Smooth muscle cell (in vitro differentiated cells): ENCODE measurements at regions not wholly inside any gene's neighbourhood (a gene's known extent, or its start where the extent isn't known, plus 50 kb on each side); places are given as distances from the start of the nearest gene placed in this dataset.

Source experiments
- DNase-seq: peaks from one replicate; lab custom pipeline; 2025; ENCODE audit not compliant: unreplicated experiment; lab: John Stamatoyannopoulos, UW
- H2AFZ ChIP-seq: fragments of 200-600 bp; sonication (generic); 2 replicates; pipeline ENCODE4 v1.6.0; 2016; ENCODE audit warnings: antibody characterized with exemption, low read depth, mild to moderate bottlenecking
- H3F3A ChIP-seq: fragments of 200-600 bp; sonication (generic); 2 replicates; pipeline ENCODE4 v1.6.0; 2017; ENCODE audit warnings: antibody characterized with exemption, low read depth
- H3K27ac ChIP-seq: fragments of 200-600 bp; sonication (generic); 2 replicates; pipeline ENCODE4 v1.5.1; 2016; ENCODE audit warnings: low read depth, mild to moderate bottlenecking
- H3K27me3 ChIP-seq: fragments of 200-600 bp; sonication (generic); 2 replicates; pipeline ENCODE4 v1.6.1; 2016; ENCODE audit warnings: low read depth, mild to moderate bottlenecking
- H3K36me3 ChIP-seq: fragments of 200-600 bp; sonication (generic); 2 replicates; pipeline ENCODE4 v1.5.1; 2016; ENCODE audit warnings: low read depth
- H3K4me1 ChIP-seq: fragments of 200-600 bp; sonication (generic); 2 replicates; pipeline ENCODE4 v1.5.1; 2016; ENCODE audit warnings: low read depth
- H3K4me2 ChIP-seq: fragments of 200-600 bp; sonication (generic); 2 replicates; pipeline ENCODE4 v1.6.0; 2016; ENCODE audit warnings: mild to moderate bottlenecking
- H3K4me3 ChIP-seq: fragments of 200-600 bp; sonication (generic); 2 replicates; pipeline ENCODE4 v1.5.1; 2016; ENCODE audit warnings: mild to moderate bottlenecking
- H3K79me2 ChIP-seq: fragments of 200-600 bp; sonication (generic); 2 replicates; pipeline ENCODE4 v1.6.0; 2016; ENCODE audit warnings: low read depth, mild to moderate bottlenecking
- H3K9ac ChIP-seq: fragments of 200-600 bp; sonication (generic); 2 replicates; pipeline ENCODE4 v1.6.0; 2016; ENCODE audit warnings: low read depth
- H3K9me3 ChIP-seq: fragments of 200-600 bp; sonication (generic); replicated peaks from 2 replicates; pipeline ENCODE4 v1.5.1; 2016; ENCODE audit warnings: low read depth
- H4K20me1 ChIP-seq: fragments of 200-600 bp; sonication (generic); 2 replicates; pipeline ENCODE4 v1.6.0; 2016; ENCODE audit warnings: low read depth
- WGBS: methylation state at CpG from one replicate; pipeline ENCODE4 v1.1.7; 2016; ENCODE audit warnings: low lambda C conversion rate; 5-methylcytosine and 5-hydroxymethylcytosine counted together
- TF ChIP-seq, protein P1 (sequence below): fragments of 200-600 bp; sonication (generic); IDR thresholded peaks from 2 replicates; pipeline ENCODE4 v1.5.1; 2017; ENCODE audit warnings: borderline replicate concordance, mild to moderate bottlenecking, antibody characterized with exemption; ENCODE audit not compliant: insufficient read depth, poor library complexity, severe bottlenecking

GRCh38 chr2:37779139-37779538, 107.7 kb upstream of the CDC42EP3 start:
- Histone ChIP-seq H3K36me3 (no peaks in the 10 kb centered on the region), H4K20me1 (no peaks in the 10 kb centered on the region), H3K79me2 (no peaks in the 10 kb centered on the region), H3K4me3 (no peak overlapping the region), H2AFZ (no peak overlapping the region), H3K9ac (no peak overlapping the region), H3F3A (peaks cover 53% of the 10 kb centered on the region), H3K27me3 (no peaks in the 10 kb centered on the region), H3K4me2 (peak overlapping the region; percentile 58), H3K4me1 (peaks cover 40% of the 10 kb centered on the region), H3K9me3 (no peaks in the 10 kb centered on the region), H3K27ac (peak overlapping the region; percentile 56)
- WGBS, result 6% methylated on average over 5 of the region's 5 CpGs
- DNase-seq, result no peak
- TF ChIP-seq, protein P1, sequence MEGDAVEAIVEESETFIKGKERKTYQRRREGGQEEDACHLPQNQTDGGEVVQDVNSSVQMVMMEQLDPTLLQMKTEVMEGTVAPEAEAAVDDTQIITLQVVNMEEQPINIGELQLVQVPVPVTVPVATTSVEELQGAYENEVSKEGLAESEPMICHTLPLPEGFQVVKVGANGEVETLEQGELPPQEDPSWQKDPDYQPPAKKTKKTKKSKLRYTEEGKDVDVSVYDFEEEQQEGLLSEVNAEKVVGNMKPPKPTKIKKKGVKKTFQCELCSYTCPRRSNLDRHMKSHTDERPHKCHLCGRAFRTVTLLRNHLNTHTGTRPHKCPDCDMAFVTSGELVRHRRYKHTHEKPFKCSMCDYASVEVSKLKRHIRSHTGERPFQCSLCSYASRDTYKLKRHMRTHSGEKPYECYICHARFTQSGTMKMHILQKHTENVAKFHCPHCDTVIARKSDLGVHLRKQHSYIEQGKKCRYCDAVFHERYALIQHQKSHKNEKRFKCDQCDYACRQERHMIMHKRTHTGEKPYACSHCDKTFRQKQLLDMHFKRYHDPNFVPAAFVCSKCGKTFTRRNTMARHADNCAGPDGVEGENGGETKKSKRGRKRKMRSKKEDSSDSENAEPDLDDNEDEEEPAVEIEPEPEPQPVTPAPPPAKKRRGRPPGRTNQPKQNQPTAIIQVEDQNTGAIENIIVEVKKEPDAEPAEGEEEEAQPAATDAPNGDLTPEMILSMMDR, result no peak

GRCh38 chr2:37779611-37780386, 108.4 kb upstream of the CDC42EP3 start:
- WGBS, result 95% methylated on average over 2 of the region's 2 CpGs
- H3K79me2 ChIP-seq, result no peaks in the 10 kb centered on the region
- peaks cover 46% of the 10 kb centered on the region for H3F3A ChIP-seq
- H3K36me3 ChIP-seq, result no peaks in the 10 kb centered on the region
- DNase-seq, result no peak
- TF ChIP-seq, protein P1, result no peak
- no peak overlapping the region for H3K9ac ChIP-seq
- H4K20me1 ChIP-seq, result no peaks in the 10 kb centered on the region
- H3K4me3 ChIP-seq, result no peak overlapping the region
- no peak overlapping the region for H2AFZ ChIP-seq
- peak overlapping the region; percentile 58 for H3K4me2 ChIP-seq
- peaks cover 40% of the 10 kb centered on the region for H3K4me1 ChIP-seq
- H3K27me3 ChIP-seq, result no peaks in the 10 kb centered on the region
- no peaks in the 10 kb centered on the region for H3K9me3 ChIP-seq
- peak overlapping the region; percentile 56 for H3K27ac ChIP-seq

DNA sequence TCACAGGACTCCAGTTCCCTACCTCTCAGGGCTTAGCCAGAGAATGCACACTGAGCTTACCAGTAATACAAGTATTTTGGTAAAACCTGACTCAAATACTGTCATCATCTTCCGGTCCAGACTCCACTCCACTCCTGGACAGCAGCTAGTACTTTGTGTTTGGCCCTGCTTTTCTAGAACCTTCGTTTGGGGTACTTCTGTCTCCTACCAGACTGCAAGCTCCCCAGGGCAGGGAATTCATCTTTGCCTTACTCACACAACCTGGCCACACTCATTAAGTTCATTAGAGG, 108.9 kb upstream of the CDC42EP3 start:
- Histone ChIP-seq H3K4me2 (peak overlapping the region; percentile 61), H3K9ac (no peak overlapping the region), H3K27ac (peak overlapping the region; percentile 56), H3F3A (peaks cover 41% of the 10 kb centered on the region), H3K27me3 (no peaks in the 10 kb centered on the region), H2AFZ (no peak overlapping the region), H3K4me3 (no peak overlapping the region), H3K4me1 (peaks cover 40% of the 10 kb centered on the region), H3K9me3 (no peaks in the 10 kb centered on the region), H3K79me2 (no peaks in the 10 kb centered on the region), H4K20me1 (no peaks in the 10 kb centered on the region), H3K36me3 (no peaks in the 10 kb centered on the region)
- 54% methylated on average over 2 of the region's 2 CpGs for WGBS
- TF ChIP-seq, protein P1, result no peak
- DNase-seq, result no peak

DNA sequence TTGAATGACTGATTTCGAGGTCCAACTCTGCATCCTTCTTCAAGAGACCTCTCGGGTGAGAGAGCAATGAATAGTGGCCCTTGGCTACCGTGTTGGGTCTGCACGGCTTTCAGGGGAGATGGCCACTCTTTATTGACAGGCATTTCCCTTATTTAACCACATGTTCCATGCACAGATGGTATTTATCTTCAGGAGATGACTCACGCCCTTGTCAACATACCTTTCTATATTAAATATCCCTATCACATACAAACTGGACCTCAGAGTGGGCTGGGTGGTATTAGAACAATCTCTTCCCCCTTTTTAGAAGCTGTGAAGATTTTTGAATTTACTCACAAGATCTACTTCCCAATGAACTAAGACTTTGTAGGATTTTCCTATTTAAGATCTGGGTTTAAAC, 109.6 kb upstream of the CDC42EP3 start:
- Histone ChIP-seq H3K27ac (peak overlapping the region; percentile 56), H3K9ac (no peak overlapping the region), H3K79me2 (no peaks in the 10 kb centered on the region), H3K4me1 (peaks cover 34% of the 10 kb centered on the region), H3F3A (peaks cover 34% of the 10 kb centered on the region), H4K20me1 (no peaks in the 10 kb centered on the region), H3K27me3 (no peaks in the 10 kb centered on the region), H2AFZ (no peak overlapping the region), H3K4me2 (peak overlapping the region; percentile 61), H3K9me3 (no peaks in the 10 kb centered on the region), H3K4me3 (no peak overlapping the region), H3K36me3 (no peaks in the 10 kb centered on the region)
- TF ChIP-seq, protein P1, result no peak
- 55% methylated on average over 5 of the region's 5 CpGs for WGBS
- DNase-seq, result no peak
